ENCODE measurements at regions not wholly inside any gene's neighbourhood (a gene's known extent, or its start where the extent isn't known, plus 50 kb on each side); places are given as distances from the start of the nearest gene placed in this dataset.

DNA sequence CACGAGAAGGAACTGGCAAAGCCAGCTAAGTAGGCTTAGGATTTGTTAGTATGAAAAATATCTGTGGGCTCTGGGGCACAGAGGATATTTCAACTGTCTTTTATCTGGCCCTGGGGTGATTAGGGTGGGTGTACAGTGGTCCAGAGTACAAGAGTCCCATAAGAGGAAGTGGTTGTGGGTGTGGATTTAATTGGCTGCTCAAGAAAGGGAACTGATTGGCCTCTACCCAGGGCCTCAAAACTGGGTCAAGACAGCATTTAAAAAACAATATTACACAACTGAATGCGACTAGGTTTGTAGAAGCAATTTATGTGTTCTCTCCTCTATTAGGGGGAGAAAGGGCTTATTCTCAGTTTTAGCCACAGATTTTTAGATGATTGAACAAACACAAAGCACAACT is 1353.4 kb upstream of the WWC1 start:
- TF ChIP-seq, protein P1, sequence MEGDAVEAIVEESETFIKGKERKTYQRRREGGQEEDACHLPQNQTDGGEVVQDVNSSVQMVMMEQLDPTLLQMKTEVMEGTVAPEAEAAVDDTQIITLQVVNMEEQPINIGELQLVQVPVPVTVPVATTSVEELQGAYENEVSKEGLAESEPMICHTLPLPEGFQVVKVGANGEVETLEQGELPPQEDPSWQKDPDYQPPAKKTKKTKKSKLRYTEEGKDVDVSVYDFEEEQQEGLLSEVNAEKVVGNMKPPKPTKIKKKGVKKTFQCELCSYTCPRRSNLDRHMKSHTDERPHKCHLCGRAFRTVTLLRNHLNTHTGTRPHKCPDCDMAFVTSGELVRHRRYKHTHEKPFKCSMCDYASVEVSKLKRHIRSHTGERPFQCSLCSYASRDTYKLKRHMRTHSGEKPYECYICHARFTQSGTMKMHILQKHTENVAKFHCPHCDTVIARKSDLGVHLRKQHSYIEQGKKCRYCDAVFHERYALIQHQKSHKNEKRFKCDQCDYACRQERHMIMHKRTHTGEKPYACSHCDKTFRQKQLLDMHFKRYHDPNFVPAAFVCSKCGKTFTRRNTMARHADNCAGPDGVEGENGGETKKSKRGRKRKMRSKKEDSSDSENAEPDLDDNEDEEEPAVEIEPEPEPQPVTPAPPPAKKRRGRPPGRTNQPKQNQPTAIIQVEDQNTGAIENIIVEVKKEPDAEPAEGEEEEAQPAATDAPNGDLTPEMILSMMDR (IDR thresholded peaks at IDR 0.05) = no peak
- TF ChIP-seq ZNF121 (CRISPR knock-in tag; IDR thresholded peaks at IDR 0.05) (no peak), NR3C1 (CRISPR knock-in tag; conservative IDR thresholded peaks at IDR 0.05; ENCODE audit: low read depth) (no peak), ZNF138 (CRISPR knock-in tag; conservative IDR thresholded peaks at IDR 0.05) (no peak), IRF2 (CRISPR knock-in tag; IDR thresholded peaks at IDR 0.05; ENCODE audit: borderline replicate concordance, low read depth) (no peak)
- TF ChIP-seq, protein P2, sequence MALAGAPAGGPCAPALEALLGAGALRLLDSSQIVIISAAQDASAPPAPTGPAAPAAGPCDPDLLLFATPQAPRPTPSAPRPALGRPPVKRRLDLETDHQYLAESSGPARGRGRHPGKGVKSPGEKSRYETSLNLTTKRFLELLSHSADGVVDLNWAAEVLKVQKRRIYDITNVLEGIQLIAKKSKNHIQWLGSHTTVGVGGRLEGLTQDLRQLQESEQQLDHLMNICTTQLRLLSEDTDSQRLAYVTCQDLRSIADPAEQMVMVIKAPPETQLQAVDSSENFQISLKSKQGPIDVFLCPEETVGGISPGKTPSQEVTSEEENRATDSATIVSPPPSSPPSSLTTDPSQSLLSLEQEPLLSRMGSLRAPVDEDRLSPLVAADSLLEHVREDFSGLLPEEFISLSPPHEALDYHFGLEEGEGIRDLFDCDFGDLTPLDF (CRISPR knock-in tag; IDR thresholded peaks at IDR 0.05) = no peak
